HepG2 (cell line): ENCODE measurements at regions not wholly inside any gene's neighbourhood (a gene's known extent, or its start where the extent isn't known, plus 50 kb on each side); places are given as distances from the start of the nearest gene placed in this dataset.

Source experiments
- ATAC-seq: fragments of 200-7000 bp; cut with Tn5 transposase; 3 replicates; pipeline ENCODE4 v1.9.1; 2020; ENCODE audit warnings: mild to moderate bottlenecking, moderate library complexity
- BruUV-seq: library from RNA; stranded (reverse); fragments of 400-500 nt; replicated peaks from 2 replicates; lab custom pipeline; 2021; lab: Mats Ljungman, UMichigan
- CTCF ChIA-PET: fragments of 300-600 bp; formaldehyde crosslinking; extraction: SDS; loops from one replicate; lab custom pipeline; 2021; ENCODE audit warnings: low total read pairs, inconsistent platforms, low intra/inter-chr PET ratio; lab: Yijun Ruan, JAX
- POLR2A ChIA-PET: fragments of 350-600 bp; sonication (Branson Sonifier 250); formaldehyde crosslinking; loops from one replicate; lab custom pipeline; 2020; ENCODE audit warnings: antibody characterized with exemption, inconsistent platforms; lab: Yijun Ruan, JAX
- DNase-seq: peaks from one replicate; pipeline ENCODE4 v3.0.0-alpha.2; 2015; ENCODE audit warnings: low spot score
- FAIRE-seq: peaks from 3 replicates; lab custom pipeline; 2011; peaks lifted over from hg19 to GRCh38; lab: Jason Lieb, UNC
- H2AFZ ChIP-seq: one replicate; pipeline ENCODE4 v1.6.1; 2011; ENCODE audit warnings: low read length, inconsistent platforms
- H3K27ac ChIP-seq: fragments of 300-600 bp; 3 replicates; pipeline ENCODE4 v1.8.0; 2011; ENCODE audit warnings: mixed run types, mild to moderate bottlenecking, mixed read lengths, low read length, inconsistent platforms; ENCODE audit not compliant: insufficient read depth; ENCODE audit errors: extremely low read length
- H3K27me3 ChIP-seq, 2 experiments: fragments of 200-600 bp in 1 of 2; 2 replicates in 1 of 2; 3 replicates in 1 of 2; pipeline versions ENCODE4 v1.6.0 to v1.8.0; 2011; ENCODE audit warnings: low read length in 2 of 2, mild to moderate bottlenecking in 2 of 2, moderate library complexity in 2 of 2, inconsistent platforms in 1 of 2; ENCODE audit not compliant: insufficient read depth in 2 of 2, control insufficient read depth in 1 of 2
- H3K36me3 ChIP-seq, 2 experiments: fragments of 200-600 bp in 1 of 2; replicated peaks in 1 of 2; 2 replicates in 1 of 2; 3 replicates in 1 of 2; pipeline versions ENCODE4 v1.5.1 to v1.8.0; 2011; ENCODE audit warnings: low read length in 2 of 2, inconsistent platforms in 1 of 2; ENCODE audit not compliant: insufficient read depth in 2 of 2, control insufficient read depth in 1 of 2
- H3K4me1 ChIP-seq: 2 replicates; pipeline ENCODE4 v1.5.1; 2012; ENCODE audit warnings: low read length, inconsistent platforms; ENCODE audit not compliant: insufficient read depth
- H3K4me2 ChIP-seq: 2 replicates; pipeline ENCODE4 v1.6.0; 2011; ENCODE audit warnings: low read depth, low read length, inconsistent platforms
- H3K4me3 ChIP-seq, 3 experiments: fragments of 200-600 bp in 1 of 3; sonication (generic), shearing (Covaris generic) in 1 of 3; replicated peaks in 1 of 3; 2 replicates each; pipeline ENCODE4 v1.5.1; 2011 to 2016; ENCODE audit warnings: low read length in 3 of 3, inconsistent platforms in 2 of 3, low read depth in 2 of 3, mild to moderate bottlenecking in 2 of 3, control low read depth in 1 of 3, mixed read lengths in 1 of 3; ENCODE audit not compliant: insufficient read depth in 1 of 3
- H3K79me2 ChIP-seq: one replicate; pipeline ENCODE4 v1.6.1; 2011; ENCODE audit warnings: low read length, inconsistent platforms; ENCODE audit not compliant: insufficient read depth
- H3K9ac ChIP-seq: 2 replicates; pipeline ENCODE4 v1.6.0; 2011; ENCODE audit warnings: mild to moderate bottlenecking, low read depth, low read length, inconsistent platforms; ENCODE audit not compliant: insufficient read depth
- H3K9me3 ChIP-seq: 2 replicates; pipeline ENCODE4 v1.5.1; 2012; ENCODE audit warnings: mild to moderate bottlenecking, low read length
- H4K20me1 ChIP-seq: 2 replicates; pipeline ENCODE4 v1.6.0; 2011; ENCODE audit warnings: inconsistent platforms, mild to moderate bottlenecking, low read length, moderate library complexity; ENCODE audit not compliant: insufficient read depth
- AKAP8 ChIP-seq: sonication (generic); formaldehyde crosslinking; IDR thresholded peaks from 2 replicates; pipeline ENCODE4 v1.5.1; 2020; ENCODE audit warnings: mild to moderate bottlenecking, missing genetic modification reagents
- ATF7 ChIP-seq, 2 experiments: fragments of 450-650 bp in 1 of 2; sonication (generic) in 1 of 2; formaldehyde crosslinking in 1 of 2; IDR thresholded peaks; 2 replicates each; pipeline versions ENCODE4 v1.4.0 to v1.6.1; 2016 to 2020; ENCODE audit warnings: antibody characterized with exemption in 1 of 2, mild to moderate bottlenecking in 1 of 2, missing genetic modification reagents in 1 of 2
- CSRNP2 ChIP-seq: sonication (generic); formaldehyde crosslinking; conservative IDR thresholded peaks from 2 replicates; pipeline ENCODE4 v1.8.0; 2022; ENCODE audit warnings: low read depth, missing genetic modification reagents
- ETV6 ChIP-seq: sonication (generic); formaldehyde crosslinking; conservative IDR thresholded peaks from 2 replicates; pipeline ENCODE4 v1.4.0; 2020; ENCODE audit warnings: missing genetic modification reagents
- HNRNPUL1 ChIP-seq: fragments of 200-400 bp; formaldehyde crosslinking; IDR thresholded peaks from 2 replicates; pipeline ENCODE4 v1.6.1; 2017; ENCODE audit warnings: low read depth, mild to moderate bottlenecking, low read length, moderate library complexity
- NR3C1 ChIP-seq: sonication (generic); formaldehyde crosslinking; IDR thresholded peaks from 2 replicates; pipeline ENCODE4 v1.4.0; 2020; ENCODE audit warnings: missing genetic modification reagents
- RFX5 ChIP-seq: IDR thresholded peaks from 2 replicates; pipeline ENCODE4 v1.6.1; 2011; ENCODE audit warnings: low read depth, low read length, improper control_type of control experiment
- SKI ChIP-seq: fragments of 450-650 bp; IDR thresholded peaks from one replicate; pipeline ENCODE4 v1.6.1; 2018; ENCODE audit warnings: mild to moderate bottlenecking; ENCODE audit not compliant: partially characterized antibody
- SMAD3 ChIP-seq: sonication (generic); formaldehyde crosslinking; IDR thresholded peaks from 2 replicates; pipeline ENCODE4 v1.4.0; 2020; ENCODE audit warnings: missing genetic modification reagents
- SRSF4 ChIP-seq: fragments of 200-400 bp; formaldehyde crosslinking; IDR thresholded peaks from one replicate; pipeline ENCODE4 v1.6.1; 2018; ENCODE audit warnings: mild to moderate bottlenecking, low read depth, low read length, moderate library complexity; ENCODE audit not compliant: poor library complexity, severe bottlenecking
- ZNF10 ChIP-seq: sonication (generic); formaldehyde crosslinking; IDR thresholded peaks from 2 replicates; pipeline ENCODE4 v1.4.0; 2020; ENCODE audit warnings: mild to moderate bottlenecking, low read depth, missing genetic modification reagents, borderline replicate concordance
- ZNF619 ChIP-seq: sonication (generic); formaldehyde crosslinking; IDR thresholded peaks from 2 replicates; pipeline ENCODE4 v1.4.0; 2020; ENCODE audit warnings: mild to moderate bottlenecking, missing genetic modification reagents
- ZNF687 ChIP-seq: sonication (generic); formaldehyde crosslinking; IDR thresholded peaks from 2 replicates; pipeline ENCODE4 v1.5.1; 2020; ENCODE audit warnings: mild to moderate bottlenecking, missing genetic modification reagents, moderate library complexity
- ZNF746 ChIP-seq: sonication (generic); formaldehyde crosslinking; IDR thresholded peaks from 2 replicates; pipeline ENCODE4 v1.8.0; 2022; ENCODE audit warnings: mild to moderate bottlenecking, missing genetic modification reagents
- ZNF747 ChIP-seq: sonication (generic); formaldehyde crosslinking; IDR thresholded peaks from 2 replicates; pipeline ENCODE4 v1.8.1; 2023; ENCODE audit warnings: missing genetic modification reagents, mild to moderate bottlenecking, borderline replicate concordance
- ZNF75D ChIP-seq: sonication (generic); formaldehyde crosslinking; IDR thresholded peaks from 2 replicates; pipeline ENCODE4 v1.8.1; 2023; ENCODE audit warnings: missing genetic modification reagents, mild to moderate bottlenecking, borderline replicate concordance
- ZNF761 ChIP-seq: sonication (generic); formaldehyde crosslinking; conservative IDR thresholded peaks from 2 replicates; pipeline ENCODE4 v1.4.0; 2020; ENCODE audit warnings: mild to moderate bottlenecking, missing genetic modification reagents
- ZNF776 ChIP-seq: sonication (generic); formaldehyde crosslinking; IDR thresholded peaks from 2 replicates; pipeline ENCODE4 v1.4.0; 2020; ENCODE audit warnings: mild to moderate bottlenecking, missing genetic modification reagents
- ZSCAN20 ChIP-seq: sonication (generic); formaldehyde crosslinking; IDR thresholded peaks from 2 replicates; pipeline ENCODE4 v1.4.0; 2020; ENCODE audit warnings: missing genetic modification reagents, mild to moderate bottlenecking, borderline replicate concordance
- WGBS: methylation state at CpG from one replicate; pipeline ENCODE4 v1.1.6; 2017; ENCODE audit warnings: low lambda C conversion rate; 5-methylcytosine and 5-hydroxymethylcytosine counted together
- in situ Hi-C: cut with HindIII; loops from 2 replicates; pipeline ENCODE4 v1.10.0; 2017; ENCODE audit warnings: low pct_unique_long_range_greater_than_20kb; ENCODE audit not compliant: extremely low pct_ligation_motif_present
- intact Hi-C: fragments of 100-400 bp; cut with micrococcal nuclease; formaldehyde crosslinking; loops from one replicate; pipeline ENCODE4 v1.10.0; 2022; ENCODE audit not compliant: unreplicated experiment

GRCh38 chr11:130718120-130718519 is 198.2 kb downstream of the SNX19 start (continued):
- TF ChIP-seq ZNF687 (CRISPR knock-in tag), result no peak
- no peak for TF ChIP-seq SRSF4
- no peak for TF ChIP-seq SMAD3 (CRISPR knock-in tag)
- no peak for TF ChIP-seq ZNF761 (CRISPR knock-in tag)
- no peak for TF ChIP-seq AKAP8 (CRISPR knock-in tag)

GRCh38 chr11:130719220-130719915 is 196.9 kb downstream of the SNX19 start:
- no TSS peak for BruUV-seq
- no peak for ATAC-seq
- CTCF ChIA-PET, result no interaction called here
- POLR2A ChIA-PET, result no interaction called here
- H3K4me3 ChIP-seq, result no peak overlapping the region
- H2AFZ ChIP-seq, result no peak overlapping the region
- no peak for DNase-seq
- H3K27me3 ChIP-seq, result peaks cover 0 to 14% of the 10 kb centered on the region in 2 experiments; a peak in 2 of 5 replicates
- intact Hi-C loops (no loop called here), in situ Hi-C loops (no loop called here)
- 41% methylated on average over 14 of the region's 14 CpGs for WGBS
- H3K9me3 ChIP-seq, result no peaks in the 10 kb centered on the region
- no peak overlapping the region for H3K4me2 ChIP-seq
- H3K36me3 ChIP-seq, result no peaks in the 10 kb centered on the region
- H3K9ac ChIP-seq, result no peak overlapping the region
- no peaks in the 10 kb centered on the region for H3K79me2 ChIP-seq
- H4K20me1 ChIP-seq, result no peaks in the 10 kb centered on the region
- no peak for FAIRE-seq
- no peak overlapping the region for H3K27ac ChIP-seq
- no peaks in the 10 kb centered on the region for H3K4me1 ChIP-seq
- no peak for TF ChIP-seq CSRNP2 (CRISPR knock-in tag)
- no peak for TF ChIP-seq ETV6 (CRISPR knock-in tag)
- TF ChIP-seq HNRNPUL1, result no peak
- no peak for TF ChIP-seq SMAD3 (CRISPR knock-in tag)
- TF ChIP-seq ZSCAN20, result no peak
- no peak for TF ChIP-seq ZNF776 (CRISPR knock-in tag)
- TF ChIP-seq ZNF619, result no peak
- TF ChIP-seq ATF7 (IDR thresholded peaks at IDR 0.05), result no peak
- no peak for TF ChIP-seq ATF7 (CRISPR knock-in tag; IDR thresholded peaks at IDR 0.05)
- no peak for TF ChIP-seq SKI
- TF ChIP-seq ZNF10 (CRISPR knock-in tag), result no peak
- no peak for TF ChIP-seq ZNF75D
- TF ChIP-seq RFX5, result no peak
- no peak for TF ChIP-seq ZNF747 (CRISPR knock-in tag)
- no peak for TF ChIP-seq ZNF746 (CRISPR knock-in tag)
- TF ChIP-seq NR3C1 (CRISPR knock-in tag), result no peak
